ENCODE measurements at regions not wholly inside any gene's neighbourhood (a gene's known extent, or its start where the extent isn't known, plus 50 kb on each side); places are given as distances from the start of the nearest gene placed in this dataset.

DNA sequence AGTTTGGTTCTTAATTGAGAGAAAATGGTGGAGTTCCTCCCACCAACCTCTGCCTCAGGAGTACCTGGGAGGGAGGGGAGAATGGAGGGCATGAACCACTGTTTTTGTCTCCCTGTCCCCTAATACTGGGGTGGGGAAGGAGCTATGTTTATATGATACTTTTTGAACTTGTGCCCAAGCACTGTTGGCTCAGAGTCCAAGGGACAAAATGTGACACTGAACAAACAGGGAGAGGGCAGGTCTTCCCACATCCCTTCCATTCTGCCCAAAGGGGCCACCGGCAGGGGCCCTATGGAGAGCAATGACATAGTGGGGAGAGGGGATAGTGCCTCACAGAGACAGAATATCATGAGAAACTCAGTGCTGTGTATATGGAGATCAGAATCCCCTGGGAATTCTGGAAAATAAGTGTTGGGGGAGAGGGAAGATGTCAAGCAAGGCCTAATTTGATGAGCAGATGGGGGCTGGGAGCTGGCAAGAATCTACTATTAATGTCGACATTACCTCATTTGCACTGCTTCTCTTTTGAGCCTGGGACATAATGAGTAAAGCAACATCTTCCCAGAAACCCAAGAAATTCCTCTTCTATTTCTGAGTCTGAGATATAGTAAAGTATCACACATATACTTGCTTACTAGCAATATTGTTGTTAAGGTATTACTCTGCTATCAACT, 180.6 kb downstream of the CYP26A1 start:
- no peak overlapping the region for H3K4me3 ChIP-seq (ENCODE audit: low read depth, low read length)
- no peak for DNase-seq (ENCODE audit: low read depth)
- TF ChIP-seq, protein P1, sequence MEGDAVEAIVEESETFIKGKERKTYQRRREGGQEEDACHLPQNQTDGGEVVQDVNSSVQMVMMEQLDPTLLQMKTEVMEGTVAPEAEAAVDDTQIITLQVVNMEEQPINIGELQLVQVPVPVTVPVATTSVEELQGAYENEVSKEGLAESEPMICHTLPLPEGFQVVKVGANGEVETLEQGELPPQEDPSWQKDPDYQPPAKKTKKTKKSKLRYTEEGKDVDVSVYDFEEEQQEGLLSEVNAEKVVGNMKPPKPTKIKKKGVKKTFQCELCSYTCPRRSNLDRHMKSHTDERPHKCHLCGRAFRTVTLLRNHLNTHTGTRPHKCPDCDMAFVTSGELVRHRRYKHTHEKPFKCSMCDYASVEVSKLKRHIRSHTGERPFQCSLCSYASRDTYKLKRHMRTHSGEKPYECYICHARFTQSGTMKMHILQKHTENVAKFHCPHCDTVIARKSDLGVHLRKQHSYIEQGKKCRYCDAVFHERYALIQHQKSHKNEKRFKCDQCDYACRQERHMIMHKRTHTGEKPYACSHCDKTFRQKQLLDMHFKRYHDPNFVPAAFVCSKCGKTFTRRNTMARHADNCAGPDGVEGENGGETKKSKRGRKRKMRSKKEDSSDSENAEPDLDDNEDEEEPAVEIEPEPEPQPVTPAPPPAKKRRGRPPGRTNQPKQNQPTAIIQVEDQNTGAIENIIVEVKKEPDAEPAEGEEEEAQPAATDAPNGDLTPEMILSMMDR (IDR thresholded peaks at IDR 0.05; ENCODE audit: insufficient read depth, low read length): no peak

DNA sequence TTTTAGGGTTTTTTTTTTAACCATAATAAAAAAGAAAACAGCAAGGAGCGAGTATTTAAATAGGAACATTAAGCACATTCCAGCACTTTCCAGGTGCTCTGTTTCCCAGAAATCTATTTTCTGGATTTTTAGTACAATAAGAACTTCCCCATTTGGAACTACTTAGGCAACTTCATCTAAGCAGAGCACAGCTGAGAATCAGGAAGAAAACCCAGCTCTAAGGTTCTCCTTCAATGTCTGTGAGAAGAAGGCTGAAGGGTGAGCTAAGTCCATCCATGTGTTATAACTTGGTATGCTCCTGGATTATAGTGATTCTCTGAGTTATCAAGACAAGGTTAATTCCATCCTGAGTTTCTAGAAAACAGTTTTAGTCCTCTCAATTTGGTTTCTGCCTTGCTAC, 181.9 kb downstream of the CYP26A1 start:
- TF ChIP-seq, protein P1 (IDR thresholded peaks at IDR 0.05; ENCODE audit: insufficient read depth, low read length): no peak
- H3K4me3 ChIP-seq (ENCODE audit: low read depth, low read length): no peak overlapping the region
- no peak for DNase-seq (ENCODE audit: low read depth)
